Activated CD8-positive, alpha-beta T cell treated with anti-CD3 and anti-CD28 coated beads for 36 hours (primary cell): ENCODE measurements at regions not wholly inside any gene's neighbourhood (a gene's known extent, or its start where the extent isn't known, plus 50 kb on each side); places are given as distances from the start of the nearest gene placed in this dataset.

Experiments used
- ATAC-seq: fragments of 200-7000 bp; cut with Tn5 transposase; one replicate; pipeline ENCODE4 v1.10.0; 2021; ENCODE audit warnings: mild to moderate bottlenecking, moderate library complexity
- CTCF ChIA-PET: fragments of 350-600 bp; sonication (Branson Sonifier 250); formaldehyde crosslinking; loops from one replicate; lab custom pipeline; 2021; ENCODE audit warnings: antibody characterized with exemption; lab: Charles Lee
- POLR2A ChIA-PET: fragments of 350-600 bp; sonication (Branson Sonifier 250); formaldehyde crosslinking; loops from one replicate; lab custom pipeline; 2021; ENCODE audit warnings: antibody characterized with exemption; lab: Charles Lee
- DNase-seq: peaks from one replicate; pipeline ENCODE4 v3.0.0-alpha.2; 2020
- H3K27ac Mint-ChIP-seq: one replicate; pipeline ENCODE4 v1.8.0; 2021; ENCODE audit warnings: mild to moderate bottlenecking, mixed read lengths
- H3K27me3 Mint-ChIP-seq: one replicate; pipeline ENCODE4 v1.8.0; 2021; ENCODE audit warnings: mixed read lengths
- H3K36me3 Mint-ChIP-seq: one replicate; pipeline ENCODE4 v1.8.0; 2021; ENCODE audit warnings: low read depth, mixed read lengths
- H3K4me1 Mint-ChIP-seq: one replicate; pipeline ENCODE4 v1.8.0; 2021; ENCODE audit warnings: low read depth, mixed read lengths
- H3K4me3 Mint-ChIP-seq: one replicate; pipeline ENCODE4 v1.8.0; 2021; ENCODE audit warnings: mild to moderate bottlenecking, moderate library complexity, mixed read lengths
- H3K9me3 Mint-ChIP-seq: one replicate; pipeline ENCODE4 v1.8.0; 2021; ENCODE audit warnings: mixed read lengths
- intact Hi-C: fragments of 100-400 bp; cut with micrococcal nuclease; formaldehyde crosslinking; loops from one replicate; pipeline ENCODE4 v1.10.0; 2022
- TF ChIP-seq, protein P1 (sequence below): fragments of 200-600 bp; IDR thresholded peaks from one replicate; pipeline ENCODE4 v1.8.0; 2022; ENCODE audit warnings: antibody characterized with exemption, mild to moderate bottlenecking

- ChIA-PET POLR2A (no interaction called here), CTCF (interaction anchor here (0.8 kb wide), 1 partner anchor 10 kb away, joined by 3 read pairs; no protein-coding TSS in a partner anchor)
- no peak for DNase-seq
- Mint-ChIP-seq H3K27me3 (peaks cover 28% of the 10 kb centered on the region), H3K9me3 (no peaks in the 10 kb centered on the region), H3K36me3 (no peaks in the 10 kb centered on the region), H3K27ac (no peak overlapping the region), H3K4me3 (no peak overlapping the region), H3K4me1 (no peaks in the 10 kb centered on the region)
- no peak for ATAC-seq
- intact Hi-C loops = no loop called here
- TF ChIP-seq, protein P1, sequence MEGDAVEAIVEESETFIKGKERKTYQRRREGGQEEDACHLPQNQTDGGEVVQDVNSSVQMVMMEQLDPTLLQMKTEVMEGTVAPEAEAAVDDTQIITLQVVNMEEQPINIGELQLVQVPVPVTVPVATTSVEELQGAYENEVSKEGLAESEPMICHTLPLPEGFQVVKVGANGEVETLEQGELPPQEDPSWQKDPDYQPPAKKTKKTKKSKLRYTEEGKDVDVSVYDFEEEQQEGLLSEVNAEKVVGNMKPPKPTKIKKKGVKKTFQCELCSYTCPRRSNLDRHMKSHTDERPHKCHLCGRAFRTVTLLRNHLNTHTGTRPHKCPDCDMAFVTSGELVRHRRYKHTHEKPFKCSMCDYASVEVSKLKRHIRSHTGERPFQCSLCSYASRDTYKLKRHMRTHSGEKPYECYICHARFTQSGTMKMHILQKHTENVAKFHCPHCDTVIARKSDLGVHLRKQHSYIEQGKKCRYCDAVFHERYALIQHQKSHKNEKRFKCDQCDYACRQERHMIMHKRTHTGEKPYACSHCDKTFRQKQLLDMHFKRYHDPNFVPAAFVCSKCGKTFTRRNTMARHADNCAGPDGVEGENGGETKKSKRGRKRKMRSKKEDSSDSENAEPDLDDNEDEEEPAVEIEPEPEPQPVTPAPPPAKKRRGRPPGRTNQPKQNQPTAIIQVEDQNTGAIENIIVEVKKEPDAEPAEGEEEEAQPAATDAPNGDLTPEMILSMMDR = no peak
Observed at GRCh38 chr3:150306906-150307305, 101.2 kb upstream of the TSC22D2 start.

DNA sequence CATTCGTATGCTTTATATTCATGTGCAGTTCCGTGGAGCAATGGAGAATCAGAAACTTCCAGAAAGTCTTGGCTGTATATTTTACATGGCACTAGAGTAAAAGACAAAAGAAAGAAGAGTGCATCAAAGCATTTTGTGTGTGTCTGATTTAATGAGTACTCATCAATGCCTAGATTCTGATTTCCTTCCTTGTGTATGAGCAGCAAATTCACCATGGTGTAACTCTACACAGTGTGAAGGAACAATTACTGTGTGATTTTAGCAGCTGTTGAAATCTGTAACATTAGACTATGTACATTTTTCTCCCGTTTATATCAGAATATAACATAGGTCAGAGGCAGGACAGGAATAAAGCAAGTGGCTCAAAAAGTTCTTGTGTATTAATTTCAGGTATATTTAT is 102.0 kb upstream of the TSC22D2 start:
- TF ChIP-seq, protein P1 = no peak
- ChIA-PET CTCF (no interaction called here), POLR2A (no interaction called here)
- Mint-ChIP-seq H3K9me3 (no peaks in the 10 kb centered on the region), H3K4me1 (no peaks in the 10 kb centered on the region), H3K36me3 (no peaks in the 10 kb centered on the region), H3K27ac (no peak overlapping the region), H3K4me3 (no peak overlapping the region), H3K27me3 (peaks cover 29% of the 10 kb centered on the region)
- intact Hi-C loops = no loop called here
- no peak for ATAC-seq
- DNase-seq = no peak

DNA sequence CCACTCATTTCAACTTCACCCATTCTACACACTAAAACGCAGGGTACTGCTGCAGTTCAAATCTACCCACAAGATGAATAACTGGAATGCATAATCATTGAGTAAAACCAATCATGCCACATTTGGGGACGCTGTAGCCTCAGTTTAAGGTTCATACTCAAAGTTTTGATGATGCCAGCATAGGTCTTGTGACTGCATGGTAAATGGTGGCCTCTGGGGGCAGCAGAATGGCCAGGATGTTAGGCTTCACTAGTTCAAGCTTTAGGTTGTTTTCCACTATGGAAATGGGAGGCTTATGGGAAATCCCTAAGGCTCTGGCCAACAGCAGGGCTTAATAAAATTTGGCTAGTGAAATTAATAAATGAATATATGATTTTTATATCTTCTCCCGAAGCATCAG is 104.3 kb upstream of the TSC22D2 start:
- Mint-ChIP-seq H3K9me3 (no peaks in the 10 kb centered on the region), H3K27me3 (peaks cover 35% of the 10 kb centered on the region), H3K4me3 (no peak overlapping the region), H3K36me3 (no peaks in the 10 kb centered on the region), H3K4me1 (no peaks in the 10 kb centered on the region), H3K27ac (no peak overlapping the region)
- DNase-seq (peak; percentile 40), ATAC-seq (peak; percentile 67)
- POLR2A ChIA-PET = no interaction called here
- TF ChIP-seq, protein P1 = no peak
- intact Hi-C loops = no loop called here
- CTCF ChIA-PET = interaction anchor here (0.7 to 1.3 kb wide), 4 partner anchors 10 to 55 kb away, joined by 3 to 4 read pairs (median 3); no protein-coding TSS in a partner anchor

GRCh38 chr3:150302246-150302645 is 105.9 kb upstream of the TSC22D2 start:
- no peak for ATAC-seq
- Mint-ChIP-seq H3K27ac (no peak overlapping the region), H3K4me3 (no peak overlapping the region), H3K36me3 (no peaks in the 10 kb centered on the region), H3K4me1 (no peaks in the 10 kb centered on the region), H3K27me3 (peaks cover 29% of the 10 kb centered on the region), H3K9me3 (no peaks in the 10 kb centered on the region)
- TF ChIP-seq, protein P1 = no peak
- no peak for DNase-seq
- intact Hi-C loops = no loop called here
- CTCF ChIA-PET = no interaction called here
- POLR2A ChIA-PET = no interaction called here

DNA sequence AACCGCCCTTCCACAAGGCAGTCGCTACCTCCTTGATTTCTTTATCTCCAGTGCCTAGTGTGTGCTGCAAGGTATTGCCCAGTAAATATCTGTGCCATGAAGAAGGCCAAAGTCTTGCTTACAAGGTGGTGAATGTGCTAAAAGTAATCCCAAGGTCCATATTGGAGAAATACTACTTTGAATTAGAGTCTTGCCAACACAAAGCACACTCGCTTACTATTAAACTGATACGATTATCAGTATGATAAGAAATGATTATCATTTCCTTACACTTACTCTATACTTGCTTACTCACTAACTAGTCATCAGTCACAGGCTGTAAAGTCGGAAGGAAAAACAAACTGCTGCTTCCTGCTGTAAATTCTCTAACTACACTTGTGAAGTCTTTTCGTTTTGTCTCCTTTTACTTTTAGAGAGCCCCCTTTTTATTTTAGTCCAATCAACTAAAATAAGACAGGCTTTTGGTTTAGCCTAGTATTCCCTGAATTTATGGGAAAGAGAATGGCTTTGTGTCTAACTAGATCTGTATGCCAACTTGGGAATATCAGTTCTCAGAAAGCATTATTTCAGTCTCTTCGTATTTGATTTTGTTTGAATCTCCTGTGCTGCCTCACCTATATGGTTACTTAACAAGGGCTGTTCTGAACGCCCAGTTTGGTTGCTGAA is 107.1 kb upstream of the TSC22D2 start:
- Mint-ChIP-seq H3K27me3 (peaks cover 27% of the 10 kb centered on the region), H3K4me3 (no peak overlapping the region), H3K36me3 (no peaks in the 10 kb centered on the region), H3K4me1 (no peaks in the 10 kb centered on the region), H3K9me3 (no peaks in the 10 kb centered on the region), H3K27ac (no peak overlapping the region)
- POLR2A ChIA-PET = no interaction called here
- TF ChIP-seq, protein P1 = no peak
- intact Hi-C loops = no loop called here
- CTCF ChIA-PET = no interaction called here
- DNase-seq (no peak), ATAC-seq (no peak)
